ENCODE measurements at regions not wholly inside any gene's neighbourhood (a gene's known extent, or its start where the extent isn't known, plus 50 kb on each side); places are given as distances from the start of the nearest gene placed in this dataset.

DNA sequence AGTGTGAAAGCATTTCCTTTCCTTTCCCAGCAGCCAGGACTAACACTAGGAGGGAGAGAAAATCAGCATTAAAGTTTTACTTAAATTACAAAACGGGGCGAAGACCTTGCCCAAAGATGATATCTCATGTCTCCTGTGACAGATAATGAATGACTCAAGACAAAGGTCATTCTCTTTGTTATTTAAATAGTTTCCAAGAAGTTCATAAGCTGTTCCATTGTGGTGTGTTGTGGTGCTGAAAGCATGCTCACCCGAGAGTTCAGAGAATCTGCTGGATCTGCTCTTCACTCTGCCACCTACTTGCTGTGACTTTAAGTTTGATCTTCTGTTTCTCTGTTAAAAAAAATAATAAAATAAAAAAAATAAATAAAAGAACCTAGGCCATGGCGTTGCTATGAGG, 265.9 kb upstream of the NR4A3 start:
- no peak for DNase-seq

DNA sequence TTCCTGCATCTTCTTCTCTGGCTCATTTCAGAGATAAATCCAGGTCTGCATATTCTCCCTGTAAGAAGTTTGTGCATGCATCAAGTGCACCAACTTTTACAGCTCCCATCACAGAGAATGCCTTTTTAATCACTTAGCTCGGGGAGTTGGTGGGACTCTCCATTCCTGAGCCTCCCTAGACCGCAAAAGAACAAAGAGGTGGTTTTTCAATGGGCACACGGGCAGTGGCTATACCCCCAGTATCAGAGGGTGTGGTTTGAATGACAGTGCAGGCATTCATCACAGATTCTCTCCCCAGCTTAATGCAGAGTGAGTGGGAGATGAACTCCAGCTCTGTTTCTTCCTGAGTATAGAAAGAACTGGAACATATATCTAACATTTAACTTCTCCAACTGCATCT, 264.7 kb upstream of the NR4A3 start:
- no peak for DNase-seq

GRCh38 chr9:99557816-99558215, 263.9 kb upstream of the NR4A3 start:
- DNase-seq: no peak

GRCh38 chr9:99559776-99560175, 261.9 kb upstream of the NR4A3 start:
- no peak for DNase-seq

- no peak for DNase-seq
These were observed 261.1 kb upstream of the NR4A3 start for GRCh38 chr9:99560561-99560960.

GRCh38 chr9:99561509-99561917, 260.2 kb upstream of the NR4A3 start:
- no peak for DNase-seq

GRCh38 chr9:99561961-99562565, 259.6 kb upstream of the NR4A3 start:
- DNase-seq: no peak

- no peak for DNase-seq
These were observed 258.3 kb upstream of the NR4A3 start for GRCh38 chr9:99563364-99563763.

DNA sequence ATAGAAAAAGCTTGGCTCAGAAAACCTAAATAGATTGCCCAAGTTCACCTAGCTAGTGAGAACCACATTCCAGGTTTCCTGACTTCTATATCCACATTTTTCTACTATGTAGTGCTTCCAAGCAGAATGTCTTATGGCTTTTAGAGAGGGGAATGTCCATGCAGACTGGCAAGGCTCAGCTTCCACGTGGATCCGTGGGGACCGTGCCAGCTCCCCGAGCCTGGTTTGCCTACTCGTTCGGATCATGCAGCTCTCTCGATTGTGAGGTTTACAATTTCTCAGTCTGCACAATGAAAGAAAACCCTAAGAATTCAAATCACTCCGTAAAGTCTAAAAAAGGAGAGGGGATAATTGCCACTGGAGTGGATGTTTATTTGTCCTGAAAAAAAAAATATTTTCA, 256.5 kb upstream of the NR4A3 start:
- no peak for DNase-seq

GRCh38 chr9:99567436-99567835, 254.2 kb upstream of the NR4A3 start:
- no peak for DNase-seq

- no peak for DNase-seq
These were observed 251.8 kb upstream of the NR4A3 start for GRCh38 chr9:99569840-99570239.

- DNase-seq: no peak
These were observed 249.1 kb upstream of the NR4A3 start for GRCh38 chr9:99572567-99572966.

GRCh38 chr9:99573085-99573484, 248.6 kb upstream of the NR4A3 start:
- DNase-seq: no peak

GRCh38 chr9:99573886-99574285, 247.8 kb upstream of the NR4A3 start:
- no peak for DNase-seq

- DNase-seq: no peak
These were observed 245.7 kb upstream of the NR4A3 start for GRCh38 chr9:99576002-99576401.

- no peak for DNase-seq
These were observed 244.8 kb upstream of the NR4A3 start for GRCh38 chr9:99576876-99577275.

- DNase-seq: no peak
These were observed 244.3 kb upstream of the NR4A3 start for GRCh38 chr9:99577351-99577750.

DNA sequence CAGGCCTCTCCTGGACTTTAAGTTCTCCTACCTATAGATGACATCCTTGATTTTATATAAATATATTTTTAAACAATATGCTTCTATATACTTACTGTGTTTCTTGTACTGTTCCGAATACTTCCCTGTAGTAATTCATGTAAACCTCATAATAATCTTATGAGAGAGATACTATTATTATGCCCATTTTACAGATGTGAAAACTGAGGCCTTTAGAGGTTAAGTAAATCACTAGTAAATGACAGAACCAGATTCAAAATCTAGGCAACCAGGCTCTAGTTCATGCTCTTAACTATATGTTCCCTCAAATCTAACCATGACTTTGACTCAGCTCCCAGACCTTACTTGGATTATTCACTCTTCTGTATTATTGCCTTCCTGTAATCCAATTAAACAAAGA, 243.0 kb upstream of the NR4A3 start:
- no peak for DNase-seq

GRCh38 chr9:99579964-99580363, 241.7 kb upstream of the NR4A3 start:
- DNase-seq: no peak

- no peak for DNase-seq
These were observed 238.9 kb upstream of the NR4A3 start for GRCh38 chr9:99582814-99583213.

- DNase-seq: no peak
These were observed 233.4 kb upstream of the NR4A3 start for GRCh38 chr9:99588299-99588698.

- no peak for DNase-seq
These were observed 232.9 kb upstream of the NR4A3 start for GRCh38 chr9:99588747-99589146.

DNA sequence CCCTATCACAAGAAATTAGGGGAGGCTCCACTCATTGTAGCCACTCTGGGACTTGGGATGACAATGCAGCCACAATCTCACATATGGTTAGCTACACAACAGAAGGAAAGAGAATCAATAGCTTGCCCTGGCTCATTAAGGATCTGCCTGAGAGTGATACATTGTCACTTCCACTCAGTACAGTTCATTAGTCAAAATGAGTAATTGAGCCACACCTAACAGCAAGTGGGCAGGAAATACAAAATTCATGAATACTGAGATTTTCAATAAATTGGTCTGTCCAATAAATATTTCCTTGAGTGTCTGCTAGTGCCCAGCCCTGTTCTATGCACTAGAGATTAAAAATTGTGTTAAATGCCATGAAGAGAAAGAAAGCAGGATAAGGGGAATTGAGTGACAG, 231.3 kb upstream of the NR4A3 start:
- DNase-seq: no peak

DNA sequence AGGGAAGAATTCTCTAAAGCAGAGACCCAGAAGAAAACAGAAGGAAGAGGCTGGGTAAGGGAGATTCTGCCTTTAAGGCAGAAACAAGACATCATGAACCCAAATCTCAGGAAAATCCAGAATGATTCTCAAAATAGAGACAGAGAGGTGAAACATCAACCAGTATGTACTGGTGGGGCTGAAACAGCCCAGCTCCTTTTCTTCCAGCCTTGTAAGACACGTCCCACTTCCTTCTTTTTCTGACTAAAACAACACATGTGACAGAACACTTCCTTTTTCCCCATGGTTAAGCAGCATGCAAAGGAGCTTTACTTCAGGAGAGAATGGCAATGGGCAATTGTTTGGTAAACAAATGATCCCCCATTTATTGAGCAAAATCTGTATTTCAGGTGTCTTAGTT, 230.8 kb upstream of the NR4A3 start:
- no peak for DNase-seq

GRCh38 chr9:99591770-99592169, 229.9 kb upstream of the NR4A3 start:
- no peak for DNase-seq

Data from stimulated activated CD4-positive, alpha-beta T cell treated with anti-CD3 and anti-CD28 coated beads, Interleukin-4, amount 100 ng/mL, for 24 hours (primary cell).